ENCODE measurements at regions not wholly inside any gene's neighbourhood (a gene's known extent, or its start where the extent isn't known, plus 50 kb on each side); places are given as distances from the start of the nearest gene placed in this dataset.

- peaks cover 38% of the 10 kb centered on the region for H3K4me1 ChIP-seq (ENCODE audit: insufficient read depth, low read length)
- POLR2A ChIA-PET = no interaction called here
- no peak overlapping the region for H3K27ac Mint-ChIP-seq
- H3K9me3 ChIP-seq (ENCODE audit: control insufficient read depth in 1 of 2, insufficient read depth in 1 of 2, low read length in 2 of 2) = peaks cover 0 to 10% of the 10 kb centered on the region in 2 experiments
- intact Hi-C loops (cut with DNase I, micrococcal nuclease) = no loop called here
- no peak overlapping the region for H3K27ac ChIP-seq (ENCODE audit: low read depth in 1 of 2, low read length in 2 of 2)
- peaks cover 6% of the 10 kb centered on the region for H3K27me3 Mint-ChIP-seq
- H3K9me3 Mint-ChIP-seq = no peaks in the 10 kb centered on the region
- no peak overlapping the region for H3K4me3 Mint-ChIP-seq
- CTCF ChIA-PET = no interaction called here
- no peak for ATAC-seq (ENCODE audit: poor library complexity)
- H3K36me3 ChIP-seq (ENCODE audit: insufficient read depth, low read length) = no peaks in the 10 kb centered on the region
- no peak overlapping the region for H3K4me3 ChIP-seq (ENCODE audit: low read length)
- TF ChIP-seq CTCF (IDR thresholded peaks at IDR 0.05) = no peak
- peaks cover 18% of the 10 kb centered on the region for H3K4me1 Mint-ChIP-seq (ENCODE audit: low read depth)
- H3K27me3 ChIP-seq (ENCODE audit: control insufficient read depth in 1 of 2, insufficient read depth in 2 of 2, low read length in 2 of 2) = no peaks in the 10 kb centered on the region
- no peak for DNase-seq
- no peaks in the 10 kb centered on the region for H3K36me3 Mint-ChIP-seq (ENCODE audit: low read depth)
These were observed 78.6 kb upstream of the SLC22A16 start for GRCh38 chr6:110554966-110555460.

GRCh38 chr6:110554441-110554840 is 78.0 kb upstream of the SLC22A16 start:
- no peak overlapping the region for H3K4me3 Mint-ChIP-seq
- Histone ChIP-seq H3K9me3 (ENCODE audit: control insufficient read depth in 1 of 2, insufficient read depth in 1 of 2, low read length in 2 of 2) (peaks cover 0 to 13% of the 10 kb centered on the region in 2 experiments), H3K4me3 (ENCODE audit: low read length) (no peak overlapping the region), H3K36me3 (ENCODE audit: insufficient read depth, low read length) (no peaks in the 10 kb centered on the region), H3K27me3 (ENCODE audit: control insufficient read depth in 1 of 2, insufficient read depth in 2 of 2, low read length in 2 of 2) (no peaks in the 10 kb centered on the region), H3K27ac (ENCODE audit: low read depth in 1 of 2, low read length in 2 of 2) (no peak overlapping the region), H3K4me1 (ENCODE audit: insufficient read depth, low read length) (peaks cover 32% of the 10 kb centered on the region)
- H3K9me3 Mint-ChIP-seq = no peaks in the 10 kb centered on the region
- intact Hi-C loops (cut with DNase I, micrococcal nuclease) = no loop called here
- ChIA-PET CTCF (interaction anchor here (0.6 kb wide), 1 partner anchor 27 kb away, joined by 3 read pairs; no protein-coding TSS in a partner anchor), POLR2A (no interaction called here)
- peaks cover 13% of the 10 kb centered on the region for H3K4me1 Mint-ChIP-seq (ENCODE audit: low read depth)
- TF ChIP-seq CTCF (IDR thresholded peaks at IDR 0.05) = no peak
- no peak overlapping the region for H3K27ac Mint-ChIP-seq
- no peaks in the 10 kb centered on the region for H3K36me3 Mint-ChIP-seq (ENCODE audit: low read depth)
- no peak for ATAC-seq (ENCODE audit: poor library complexity)
- H3K27me3 Mint-ChIP-seq = peaks cover 6% of the 10 kb centered on the region
- DNase-seq = no peak

GRCh38 chr6:110552901-110553641 is 76.7 kb upstream of the SLC22A16 start:
- ChIA-PET POLR2A (no interaction called here), CTCF (no interaction called here)
- no peaks in the 10 kb centered on the region for H3K36me3 ChIP-seq (ENCODE audit: insufficient read depth, low read length)
- ATAC-seq (ENCODE audit: poor library complexity) (no peak), DNase-seq (no peak)
- no peaks in the 10 kb centered on the region for H3K27me3 ChIP-seq (ENCODE audit: control insufficient read depth in 1 of 2, insufficient read depth in 2 of 2, low read length in 2 of 2)
- TF ChIP-seq CTCF (IDR thresholded peaks at IDR 0.05) = no peak
- H3K27ac ChIP-seq (ENCODE audit: low read depth in 1 of 2, low read length in 2 of 2) = no peak overlapping the region
- no peak overlapping the region for H3K4me3 ChIP-seq (ENCODE audit: low read length)
- H3K36me3 Mint-ChIP-seq (ENCODE audit: low read depth) = no peaks in the 10 kb centered on the region
- H3K4me3 Mint-ChIP-seq = no peak overlapping the region
- peaks cover 13% of the 10 kb centered on the region for H3K4me1 Mint-ChIP-seq (ENCODE audit: low read depth)
- H3K27ac Mint-ChIP-seq = no peak overlapping the region
- H3K9me3 Mint-ChIP-seq = no peaks in the 10 kb centered on the region
- peaks cover 19% of the 10 kb centered on the region for H3K4me1 ChIP-seq (ENCODE audit: insufficient read depth, low read length)
- intact Hi-C loops (cut with DNase I, micrococcal nuclease) = no loop called here
- peaks cover 6% of the 10 kb centered on the region for H3K27me3 Mint-ChIP-seq
- peaks cover 0 to 13% of the 10 kb centered on the region in 2 experiments for H3K9me3 ChIP-seq (ENCODE audit: control insufficient read depth in 1 of 2, insufficient read depth in 1 of 2, low read length in 2 of 2)

Measured in CD4-positive, alpha-beta T cell (primary cell).